HK-2 (cell line): ENCODE measurements at regions not wholly inside any gene's neighbourhood (a gene's known extent, or its start where the extent isn't known, plus 50 kb on each side); places are given as distances from the start of the nearest gene placed in this dataset.
"Not testable (repeated sequence)": the region's sequence is repeated elsewhere in the genome, so short reads cannot be mapped to it uniquely, and the experiment has no call there.

ENCODE experiments used
- DNase-seq: peaks from one replicate; pipeline ENCODE4 v3.0.0-alpha.2; 2018; ENCODE audit not compliant: unreplicated experiment

DNA sequence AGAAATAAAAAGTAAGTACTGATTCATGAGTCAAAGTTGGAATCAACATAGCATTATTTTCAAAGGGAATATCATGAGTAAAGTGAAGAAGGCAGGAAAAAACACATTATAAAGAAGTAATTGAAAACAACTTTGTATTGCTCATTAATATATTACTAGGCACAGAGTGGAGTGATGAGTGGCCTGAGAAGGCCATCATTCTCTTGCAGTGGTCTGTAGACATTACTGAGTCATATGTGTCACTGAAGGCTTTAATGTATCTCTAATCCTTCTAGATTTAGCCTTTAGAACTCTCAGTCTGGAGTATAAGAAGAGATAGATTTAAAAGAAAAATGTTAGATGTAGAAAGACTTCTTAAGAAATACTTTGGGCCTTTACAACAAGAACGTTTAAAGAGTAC, 881.4 kb downstream of the DNAH5 start:
- DNase-seq: no peak

GRCh38 chr5:13045897-13046551, 898.5 kb downstream of the DNAH5 start:
- DNase-seq: no peak

GRCh38 chr5:13034061-13034460, 910.4 kb downstream of the DNAH5 start:
- DNase-seq: no peak

GRCh38 chr5:13029211-13029610, 915.3 kb downstream of the DNAH5 start:
- no peak for DNase-seq

GRCh38 chr5:13027874-13028273, 916.6 kb downstream of the DNAH5 start:
- DNase-seq: no peak

GRCh38 chr5:13019729-13020128, 924.8 kb downstream of the DNAH5 start:
- DNase-seq: no peak

DNA sequence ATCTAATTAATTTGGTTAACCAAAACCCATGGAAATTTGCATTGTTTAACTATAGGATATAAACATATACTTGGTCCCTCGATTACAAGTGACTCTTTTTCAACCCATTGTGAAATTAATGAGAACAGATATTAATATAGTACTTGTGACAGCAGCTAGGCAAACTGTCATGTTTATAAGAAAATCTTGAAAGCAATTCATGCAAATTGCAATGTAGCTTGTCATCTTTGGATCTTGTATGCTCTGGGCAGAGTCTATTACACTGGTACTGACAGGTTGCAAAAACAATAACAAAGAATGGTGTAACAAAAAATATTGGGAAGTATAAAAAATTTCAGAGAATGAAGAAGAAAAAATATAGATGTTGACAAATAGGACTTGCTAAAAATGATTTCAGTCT, 941.0 kb downstream of the DNAH5 start:
- DNase-seq: no peak

- no peak for DNase-seq
Observed at GRCh38 chr5:12999667-13000066, 944.8 kb downstream of the DNAH5 start.

DNA sequence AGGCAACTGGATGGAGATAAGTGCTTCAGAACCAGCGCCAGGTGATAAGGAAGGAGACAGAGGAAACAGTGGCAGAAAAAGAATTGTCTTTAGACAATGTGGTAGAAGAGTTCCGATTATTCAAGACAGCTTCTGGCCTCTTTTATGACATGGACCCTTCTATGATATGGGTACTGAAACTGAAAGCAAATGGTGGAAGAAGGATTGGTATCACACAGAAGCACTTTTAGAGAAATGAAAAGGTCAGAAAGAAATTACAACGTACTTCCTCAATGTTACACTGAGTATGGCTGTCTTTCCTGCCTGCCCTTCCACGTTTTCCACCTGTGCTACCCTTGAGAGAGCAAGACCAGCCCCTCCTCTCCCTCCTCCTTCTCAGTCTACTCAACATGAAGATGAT, 959.3 kb downstream of the DNAH5 start:
- no peak for DNase-seq

GRCh38 chr5:12974856-12975255, 969.6 kb downstream of the DNAH5 start:
- no peak for DNase-seq

- DNase-seq: no peak
Observed at GRCh38 chr5:12965804-12966203, 978.7 kb downstream of the DNAH5 start.

GRCh38 chr5:12959713-12960112, 984.8 kb downstream of the DNAH5 start:
- DNase-seq: no peak

DNA sequence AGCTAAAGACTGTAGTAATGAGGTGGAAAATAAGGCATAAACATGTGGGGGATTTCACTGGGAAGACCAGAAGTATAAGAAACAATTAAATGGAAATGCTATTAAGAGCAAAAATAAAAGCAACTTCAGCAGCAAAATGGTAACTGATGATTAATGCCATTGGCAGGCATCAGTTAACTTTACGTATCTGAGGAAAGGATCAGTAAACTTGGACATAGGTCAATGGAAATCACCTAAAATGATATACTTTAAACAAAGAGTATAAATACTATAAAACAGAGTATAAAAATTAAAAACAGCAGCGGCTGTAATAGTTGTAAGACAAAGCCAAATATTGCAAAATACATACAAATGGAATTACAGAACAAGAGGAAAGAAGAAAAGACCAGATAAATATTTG, 992.1 kb downstream of the DNAH5 start:
- DNase-seq: no peak

DNA sequence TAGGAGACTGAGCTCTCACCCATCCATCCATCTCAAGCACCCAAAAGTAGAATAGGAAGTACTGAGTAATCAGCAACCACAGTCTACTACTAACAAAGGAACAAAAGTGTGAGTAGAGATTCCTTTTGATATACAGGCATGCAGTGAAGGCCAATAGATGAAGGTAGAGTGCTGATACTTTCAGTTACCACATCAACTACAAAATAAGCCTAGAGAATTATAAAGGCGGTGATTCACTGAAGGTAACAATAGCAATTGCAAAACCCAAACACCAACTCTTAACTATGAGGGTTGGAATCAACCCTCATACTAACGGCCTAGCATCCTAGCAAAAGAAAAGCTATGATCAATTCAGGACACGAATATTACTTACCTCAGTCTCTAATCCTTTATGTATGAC, 992.6 kb downstream of the DNAH5 start:
- DNase-seq: no peak

GRCh38 chr5:12947379-12947778, 997.1 kb downstream of the DNAH5 start:
- no peak for DNase-seq

GRCh38 chr5:12945477-12945876, 999.0 kb downstream of the DNAH5 start:
- DNase-seq: not testable (repeated sequence)

DNA sequence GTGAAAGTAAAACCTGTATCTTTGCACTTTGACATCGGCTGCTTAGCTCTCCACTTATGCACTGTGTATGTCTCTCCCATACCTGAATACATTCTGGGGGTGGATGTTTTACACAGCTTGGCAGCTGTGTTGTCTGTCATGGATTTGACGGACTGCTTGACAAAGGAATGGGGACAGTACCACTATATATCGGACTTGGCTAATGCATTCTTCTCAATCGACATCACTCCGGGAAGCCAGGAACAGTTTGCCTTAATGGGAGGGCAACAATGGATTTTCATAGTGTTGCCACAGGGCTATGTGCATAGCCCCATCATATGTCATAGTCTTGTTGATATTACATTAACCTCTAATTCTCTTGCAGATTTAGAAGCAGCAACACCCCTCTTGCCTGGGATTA, 1008.3 kb downstream of the DNAH5 start:
- DNase-seq: no peak

DNA sequence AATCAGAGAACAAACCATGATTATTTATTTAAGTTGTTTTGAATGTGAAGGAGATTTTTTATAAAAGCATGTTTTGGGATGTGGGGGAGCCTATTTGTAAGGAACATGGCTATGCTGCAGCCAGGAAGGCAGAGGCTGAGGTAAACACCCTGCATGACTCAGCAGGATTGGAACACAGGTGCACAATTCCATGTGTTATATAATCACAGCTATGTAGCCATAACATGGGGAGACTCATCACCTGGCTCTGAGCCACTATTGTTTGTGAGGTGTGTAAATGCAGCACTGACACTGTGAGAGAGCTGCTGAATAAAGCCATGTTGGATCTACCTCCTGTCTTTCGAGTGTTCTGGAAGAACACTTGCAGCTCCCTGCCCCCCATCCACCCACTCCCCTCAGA, 1009.8 kb downstream of the DNAH5 start:
- no peak for DNase-seq

DNA sequence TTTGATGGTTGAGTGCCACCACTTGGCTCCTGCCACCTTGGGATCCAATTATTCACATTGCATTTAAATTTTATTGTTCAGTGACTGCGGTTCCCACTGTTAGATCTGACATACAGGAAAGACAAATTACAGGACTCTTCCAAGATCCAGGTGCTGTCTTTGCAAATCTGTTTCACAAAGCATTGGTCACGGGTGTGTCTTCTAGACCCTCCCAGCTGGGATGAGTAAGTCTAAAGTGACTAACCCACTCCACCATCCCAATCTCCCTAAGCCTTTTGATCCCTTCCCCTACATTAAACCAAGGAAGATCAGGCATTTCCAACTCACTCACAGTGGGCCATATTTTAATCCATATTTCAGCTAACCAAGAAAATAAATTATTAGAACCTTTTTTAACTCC, 1016.3 kb upstream of the CTNND2 start:
- DNase-seq: no peak

GRCh38 chr5:12911156-12911555, 1006.9 kb upstream of the CTNND2 start:
- no peak for DNase-seq

GRCh38 chr5:12910641-12911040, 1006.4 kb upstream of the CTNND2 start:
- DNase-seq: no peak

GRCh38 chr5:12902611-12903010, 998.4 kb upstream of the CTNND2 start:
- no peak for DNase-seq

- DNase-seq: no peak
Observed at GRCh38 chr5:12901696-12902095, 997.5 kb upstream of the CTNND2 start.

- DNase-seq: no peak
Observed at GRCh38 chr5:12896086-12896485, 991.8 kb upstream of the CTNND2 start.
